HG03432 (cell line): ENCODE measurements at regions not wholly inside any gene's neighbourhood (a gene's known extent, or its start where the extent isn't known, plus 50 kb on each side); places are given as distances from the start of the nearest gene placed in this dataset.
"Not testable (repeated sequence)": the region's sequence is repeated elsewhere in the genome, so short reads cannot be mapped to it uniquely, and the experiment has no call there.

Source experiments
- ATAC-seq: cut with Tn5 transposase; IDR thresholded peaks from one replicate; pipeline ENCODE4 v1.9.1; 2021; ENCODE audit warnings: mild to moderate bottlenecking, moderate library complexity; ENCODE audit not compliant: unreplicated experiment

DNA sequence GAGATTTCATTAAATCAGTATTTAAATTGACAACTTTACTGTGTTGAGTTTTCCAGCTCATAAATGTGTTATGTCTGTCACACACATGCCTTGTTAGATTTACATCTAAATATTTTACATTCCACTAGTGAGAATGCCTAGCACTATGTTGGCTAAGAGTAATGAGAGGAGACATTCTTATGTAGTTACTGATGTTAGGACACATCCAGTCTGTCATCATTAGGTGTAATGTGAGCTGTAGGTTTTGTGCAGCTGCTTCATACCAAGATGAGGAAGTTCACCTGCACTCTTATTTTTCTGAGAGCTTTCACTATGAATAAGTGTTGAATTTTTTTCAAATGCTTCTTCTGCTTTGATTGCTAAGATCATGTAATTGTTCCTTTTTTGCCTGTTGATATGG is 218.0 kb upstream of the IGFBP3 start:
- ATAC-seq = peak; percentile 91

DNA sequence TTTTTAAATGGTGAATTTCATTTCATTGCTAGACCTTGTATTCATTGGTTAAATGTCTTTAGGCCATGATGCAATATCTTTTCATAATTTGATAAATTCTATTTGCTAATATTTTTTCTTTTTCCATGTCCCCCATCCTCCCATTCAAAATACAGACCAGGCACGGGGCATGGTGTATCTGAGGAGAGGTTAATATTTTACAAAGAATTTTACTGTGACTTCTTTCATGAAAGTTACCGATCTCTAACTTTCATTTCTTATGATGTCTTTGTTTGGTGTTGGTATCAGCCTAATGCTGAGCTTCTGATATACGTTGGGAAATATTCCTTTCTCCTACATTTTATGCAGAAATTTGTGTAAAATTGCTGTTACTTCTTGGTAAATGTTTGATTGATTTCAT is 216.7 kb upstream of the IGFBP3 start:
- no peak for ATAC-seq

DNA sequence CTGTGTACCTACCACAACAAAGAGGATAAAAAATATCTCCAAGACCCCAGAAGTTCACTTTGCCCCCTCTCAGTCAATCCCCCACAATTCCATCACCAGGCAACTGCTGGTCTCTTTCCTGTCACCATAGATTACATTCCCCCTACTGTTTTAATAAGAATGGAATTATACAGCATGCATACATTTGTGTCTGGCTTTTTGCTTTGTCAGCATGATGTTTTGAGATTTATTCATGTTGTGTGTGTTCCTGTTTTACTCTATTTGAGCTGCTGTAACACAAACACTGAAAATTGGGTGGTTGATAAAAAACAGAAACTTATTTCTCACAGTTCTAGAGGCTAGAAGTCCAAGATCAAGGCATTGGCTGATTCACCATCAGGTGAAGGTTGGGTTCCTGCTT is 214.5 kb upstream of the IGFBP3 start:
- no peak for ATAC-seq

DNA sequence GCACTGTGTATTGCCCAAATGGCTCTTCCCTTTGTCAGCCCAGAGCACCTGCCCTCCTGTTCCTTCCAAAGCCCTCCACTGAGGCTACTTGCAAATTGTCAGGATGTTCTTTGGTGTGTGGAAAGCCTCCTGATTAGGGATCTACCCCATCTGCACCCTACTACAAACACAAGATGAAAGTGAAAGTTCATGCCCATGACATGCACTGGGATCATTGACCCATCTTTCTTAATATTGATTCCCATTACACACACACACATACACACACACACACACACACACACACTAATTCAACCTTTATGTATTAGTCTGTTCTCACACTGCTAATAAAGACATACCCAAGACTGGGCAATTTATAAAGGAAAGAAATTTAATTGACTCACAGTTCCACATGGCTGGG is 213.7 kb upstream of the IGFBP3 start:
- ATAC-seq = no peak

DNA sequence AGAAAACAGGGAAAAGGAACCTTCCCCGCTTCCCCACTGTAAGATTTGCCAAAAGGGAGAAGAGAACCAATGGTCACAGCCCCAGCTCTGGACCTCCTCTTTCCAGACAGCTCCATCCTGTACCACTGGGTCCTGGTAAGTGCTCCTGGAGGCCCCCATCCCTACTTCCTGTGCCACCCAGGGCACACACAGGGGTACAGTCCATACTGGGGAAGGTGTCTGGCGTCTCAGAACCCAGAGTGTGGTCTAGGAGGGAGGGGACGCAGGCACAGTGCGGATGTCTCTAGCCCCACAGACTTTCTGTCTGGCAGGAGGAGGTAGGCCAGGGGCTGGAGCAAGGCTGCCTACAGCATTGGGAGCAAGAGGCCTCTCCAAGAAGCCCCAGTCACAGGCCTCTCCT is 213.3 kb upstream of the IGFBP3 start:
- ATAC-seq = no peak

DNA sequence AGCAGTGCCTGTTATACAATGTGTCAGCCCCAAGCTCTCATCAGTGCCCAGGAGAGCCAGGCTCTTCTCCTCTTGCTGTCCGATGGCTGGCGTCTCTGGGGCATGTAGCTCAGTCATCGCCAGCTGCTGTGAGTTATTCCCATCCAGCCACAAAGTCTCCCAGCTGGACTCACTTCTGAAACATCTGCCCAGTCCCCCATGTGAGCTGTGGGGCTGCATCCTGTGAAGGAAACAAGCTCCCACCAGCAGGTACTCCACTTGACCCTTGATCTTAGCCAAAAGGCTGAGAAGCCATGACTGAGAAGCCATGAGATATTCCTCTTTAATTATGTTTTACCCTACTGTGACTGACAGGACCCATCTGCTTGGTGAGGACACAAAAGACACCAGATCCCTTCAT is 212.7 kb upstream of the IGFBP3 start:
- ATAC-seq = no peak

DNA sequence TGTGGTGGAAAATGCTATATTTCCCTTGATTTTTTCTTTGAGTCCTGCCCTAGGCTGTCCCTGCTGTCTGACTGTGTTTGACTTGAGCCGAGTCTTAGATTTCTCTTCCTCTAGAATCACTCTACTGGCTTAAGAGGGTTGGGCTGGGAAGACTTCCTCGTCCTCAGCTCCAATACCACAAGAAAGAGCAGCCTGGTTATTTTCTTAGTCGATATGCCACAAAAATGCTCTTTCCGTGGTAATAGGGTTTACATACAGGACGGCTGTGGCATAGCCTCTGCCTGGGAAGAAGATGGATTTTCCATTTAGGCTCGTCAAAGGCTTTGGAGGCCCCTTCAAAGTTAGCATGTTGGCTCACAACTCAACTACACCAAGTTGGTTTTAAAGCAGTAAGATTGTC is 212.0 kb upstream of the IGFBP3 start:
- ATAC-seq = no peak

DNA sequence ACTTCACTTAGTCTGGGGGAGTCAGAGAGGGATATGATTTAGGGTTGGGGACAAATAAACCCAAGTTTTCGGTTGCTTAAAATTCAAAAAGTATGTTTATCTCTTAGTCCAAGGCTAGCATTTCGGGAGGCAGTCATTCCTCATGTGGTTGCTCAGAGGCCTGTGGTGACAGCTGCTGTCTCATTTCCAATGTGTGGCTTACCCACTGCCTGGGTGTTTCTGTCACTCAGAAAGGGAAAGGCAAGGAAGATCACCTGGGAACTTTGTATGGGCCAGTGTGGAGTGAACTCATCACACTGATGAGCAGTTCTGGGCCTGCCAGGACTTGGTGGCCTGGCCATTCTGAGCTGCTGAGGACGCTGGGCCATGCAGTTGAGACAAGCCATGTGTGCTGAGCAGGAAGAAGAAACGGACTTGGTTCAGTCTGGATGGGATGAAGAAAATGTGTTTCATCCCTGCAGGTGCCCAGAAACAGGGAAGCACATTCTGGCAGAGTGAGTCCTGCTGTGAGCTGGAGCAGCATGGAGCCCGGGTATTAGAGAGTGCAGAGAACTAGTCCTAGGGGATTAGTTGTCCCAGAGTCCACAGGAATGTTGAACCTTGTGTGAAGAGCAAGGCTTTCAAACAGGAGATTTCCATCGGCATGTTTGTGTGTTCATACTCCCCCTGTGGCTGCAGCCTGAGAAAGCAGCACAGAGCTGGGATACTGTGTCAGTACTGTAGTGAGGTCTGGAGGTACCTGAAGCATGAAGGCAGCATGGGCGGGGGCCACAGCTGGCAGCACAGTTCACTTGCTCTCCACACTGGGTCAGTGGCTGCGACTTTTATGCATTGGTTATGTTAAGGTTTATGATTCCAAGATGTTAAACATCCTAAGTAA is 211.1 kb upstream of the IGFBP3 start:
- no peak for ATAC-seq

DNA sequence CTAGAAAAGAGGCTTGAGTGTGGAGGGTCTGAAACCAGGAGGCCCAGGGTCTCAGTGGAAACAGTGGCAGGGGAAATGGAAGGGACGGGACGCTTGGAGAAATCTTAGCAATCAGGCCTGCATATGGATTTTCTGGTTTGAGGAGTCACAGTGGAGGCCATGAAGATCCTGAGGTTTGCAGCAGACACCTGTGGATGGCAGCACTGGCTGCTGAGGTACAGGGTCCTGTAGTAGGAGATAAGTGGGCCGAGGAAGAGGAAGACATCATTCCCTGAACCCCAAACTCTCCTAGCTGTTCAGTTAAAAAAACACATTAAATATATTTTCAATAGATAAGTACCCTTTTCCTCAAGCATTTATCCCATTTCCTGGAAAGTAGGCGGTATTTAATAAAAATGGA is 208.8 kb upstream of the IGFBP3 start:
- no peak for ATAC-seq

DNA sequence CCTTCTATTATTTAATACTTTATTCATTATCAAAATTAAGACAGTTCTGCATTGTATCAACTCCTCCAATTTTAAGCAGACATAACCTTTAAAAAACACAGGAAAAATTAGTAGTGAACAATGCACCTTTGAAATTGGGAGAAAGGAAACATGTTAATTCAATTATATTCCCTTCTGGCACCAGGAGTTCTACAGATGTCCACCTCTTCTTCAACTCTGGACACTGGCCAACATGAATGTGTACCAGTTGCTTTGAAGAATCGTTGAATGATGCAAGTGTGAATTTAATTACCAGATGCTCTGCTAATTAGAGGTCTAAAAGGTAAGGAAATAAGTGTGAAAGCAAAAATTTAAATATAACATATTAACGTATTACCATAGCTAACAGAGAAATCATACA is 206.7 kb upstream of the IGFBP3 start:
- ATAC-seq = no peak

DNA sequence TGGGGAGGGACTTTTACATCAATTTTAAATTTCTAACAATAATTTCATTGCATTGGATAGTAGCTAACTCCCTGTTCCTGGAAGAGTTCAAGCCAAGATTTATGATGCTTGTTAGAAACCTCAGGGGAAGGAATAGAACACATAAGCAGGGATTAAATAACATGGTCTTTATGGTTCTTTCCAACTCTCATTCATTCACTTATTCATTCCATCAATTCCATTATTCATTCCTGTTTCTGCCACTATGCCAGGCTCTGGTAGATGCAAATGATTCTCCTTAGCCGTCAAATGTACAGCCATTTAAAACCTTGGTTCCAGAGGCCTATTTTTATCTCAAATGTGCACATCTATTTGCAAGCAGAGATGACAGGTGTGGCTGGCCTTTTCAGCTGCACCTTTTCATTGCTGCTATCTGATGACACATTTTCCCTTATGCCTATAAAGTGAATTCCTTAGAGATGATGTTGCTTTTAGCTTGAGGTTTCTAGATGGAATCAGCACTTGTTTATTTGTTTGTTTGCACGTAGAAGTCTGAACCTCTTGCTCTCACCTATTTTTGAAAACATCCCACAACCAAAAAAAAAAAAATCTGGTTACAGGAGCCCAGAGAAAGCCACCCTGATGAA is 205.7 kb upstream of the IGFBP3 start:
- ATAC-seq = no peak

DNA sequence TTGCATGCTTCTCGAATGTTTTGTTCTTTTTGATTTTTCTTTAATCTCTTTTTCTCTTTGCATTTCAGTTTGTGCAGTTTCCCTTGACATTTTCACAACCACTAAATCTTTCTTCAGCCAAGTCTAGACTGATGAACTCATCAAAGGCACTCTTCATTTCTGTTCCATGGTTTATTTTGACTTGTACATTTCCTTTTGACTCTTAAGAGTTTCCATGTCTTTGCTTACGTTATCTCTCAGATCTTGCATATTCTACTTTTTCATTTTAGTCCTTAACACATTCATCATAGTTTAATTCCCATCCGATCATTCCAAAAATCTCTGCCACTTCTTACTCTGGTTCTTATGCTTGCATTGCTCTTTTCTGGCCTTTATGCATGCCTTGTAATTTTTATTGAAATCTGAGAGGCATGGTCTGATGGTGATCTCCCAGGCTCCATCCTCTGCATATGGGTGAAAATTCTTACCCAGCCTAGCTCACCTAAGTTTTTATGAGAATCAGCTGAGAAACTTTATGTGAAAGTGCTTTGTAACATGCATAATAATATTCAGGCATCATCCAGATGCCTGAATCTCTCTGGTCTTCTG is 202.8 kb upstream of the IGFBP3 start:
- ATAC-seq = no peak

DNA sequence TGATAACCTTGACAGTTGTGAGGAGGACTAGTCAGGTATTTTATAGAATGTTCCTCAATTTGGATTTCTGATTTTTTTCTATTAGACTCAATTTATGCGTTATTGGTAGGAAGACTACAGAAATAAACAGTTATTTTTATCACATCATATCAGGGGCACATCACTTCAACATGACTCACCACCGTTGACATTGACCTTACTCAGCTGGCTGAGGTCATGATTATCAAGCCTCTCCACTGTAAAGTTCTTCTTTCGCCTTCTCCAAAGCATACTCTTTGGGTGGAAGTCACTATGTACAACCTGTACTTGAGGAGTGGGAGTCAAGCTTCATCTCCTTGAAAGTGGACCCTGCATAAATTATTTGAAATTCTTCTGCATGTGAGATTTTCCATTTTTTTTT is 194.3 kb upstream of the IGFBP3 start:
- ATAC-seq = no peak

DNA sequence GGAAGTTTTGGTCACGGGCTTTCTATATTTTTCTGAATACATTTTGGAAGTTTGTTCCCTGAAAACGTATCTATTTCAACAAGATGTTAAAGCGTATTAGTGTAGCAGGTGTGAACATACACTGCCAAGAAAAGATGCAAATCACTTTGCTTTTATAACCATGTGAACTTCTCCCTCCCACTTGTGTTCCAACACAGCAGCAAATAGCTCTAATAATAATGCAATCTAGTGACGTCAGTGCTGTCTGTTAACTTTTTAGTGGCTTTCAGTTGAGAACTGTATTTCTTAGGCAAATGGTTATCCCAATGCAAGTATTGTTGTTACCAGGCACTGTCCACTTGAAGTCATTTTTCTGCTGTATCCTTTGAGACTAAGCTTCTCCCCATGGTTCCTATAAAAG is 188.4 kb upstream of the IGFBP3 start:
- no peak for ATAC-seq

DNA sequence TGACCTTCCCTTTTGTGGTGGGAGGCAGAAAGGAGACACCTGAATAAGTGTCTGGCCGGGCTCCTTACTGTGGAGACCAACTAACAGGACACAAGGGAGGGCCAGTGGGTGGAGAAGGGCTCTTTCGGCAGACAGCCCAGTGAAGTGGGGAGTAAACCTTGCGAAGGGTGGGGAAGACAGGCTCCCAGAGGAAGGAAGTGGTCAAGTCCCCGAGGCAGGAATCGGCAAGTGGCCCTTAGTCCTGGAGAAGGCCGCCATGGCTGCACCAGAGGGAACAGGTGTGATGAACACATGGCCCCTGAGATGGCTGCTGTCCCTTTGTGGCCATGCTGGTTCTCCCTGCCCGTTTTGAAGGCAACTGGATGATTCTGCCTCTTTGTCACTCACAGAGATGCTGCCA is 187.2 kb upstream of the IGFBP3 start:
- ATAC-seq = no peak

DNA sequence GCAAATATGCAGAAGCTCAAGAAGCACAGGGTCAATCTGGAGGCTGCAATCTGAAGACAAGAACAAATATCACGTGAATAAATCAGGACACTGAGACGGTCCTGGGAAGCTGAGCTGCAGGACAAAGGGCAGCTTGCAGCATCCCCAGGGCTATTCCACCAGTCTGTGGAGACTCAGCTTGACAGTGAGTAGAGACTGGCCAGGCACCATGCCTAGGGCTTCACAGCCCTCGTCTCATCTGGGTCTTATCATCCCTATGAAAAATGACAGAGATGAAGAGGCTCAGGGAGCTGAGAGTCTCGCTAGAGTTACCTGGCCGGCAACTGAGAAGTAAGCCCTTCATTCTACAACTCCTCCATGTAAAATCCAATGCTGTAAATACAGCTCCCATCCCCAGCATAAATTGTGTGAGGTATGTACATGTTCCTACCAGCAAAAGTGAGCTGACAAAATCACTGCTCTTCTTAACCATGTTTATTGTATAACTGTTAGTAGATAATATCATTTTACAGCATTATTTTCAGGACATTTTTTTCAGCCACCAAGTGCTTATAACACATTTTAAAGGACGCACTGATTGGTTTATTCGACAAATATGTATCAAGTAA is 186.6 kb upstream of the IGFBP3 start:
- ATAC-seq = no peak

DNA sequence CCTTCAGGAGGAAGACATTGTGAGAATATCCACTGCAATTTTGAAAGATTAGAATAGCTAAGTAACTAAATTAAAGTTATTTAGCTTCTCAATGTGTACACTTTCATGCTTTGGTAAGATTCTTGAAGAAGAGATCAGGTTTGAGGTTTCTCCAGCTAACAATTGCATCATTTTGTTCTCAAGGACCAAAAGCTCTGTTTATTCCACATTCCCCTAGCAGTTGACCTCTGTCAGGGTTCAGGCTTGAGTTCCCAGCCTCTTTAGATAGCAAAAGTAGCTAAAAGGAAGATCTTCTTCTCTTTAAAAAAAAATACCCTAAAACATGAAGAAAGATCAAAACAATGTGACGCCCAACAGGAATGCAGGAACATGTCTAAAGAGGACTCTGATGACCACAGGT is 179.4 kb upstream of the IGFBP3 start:
- ATAC-seq = no peak

DNA sequence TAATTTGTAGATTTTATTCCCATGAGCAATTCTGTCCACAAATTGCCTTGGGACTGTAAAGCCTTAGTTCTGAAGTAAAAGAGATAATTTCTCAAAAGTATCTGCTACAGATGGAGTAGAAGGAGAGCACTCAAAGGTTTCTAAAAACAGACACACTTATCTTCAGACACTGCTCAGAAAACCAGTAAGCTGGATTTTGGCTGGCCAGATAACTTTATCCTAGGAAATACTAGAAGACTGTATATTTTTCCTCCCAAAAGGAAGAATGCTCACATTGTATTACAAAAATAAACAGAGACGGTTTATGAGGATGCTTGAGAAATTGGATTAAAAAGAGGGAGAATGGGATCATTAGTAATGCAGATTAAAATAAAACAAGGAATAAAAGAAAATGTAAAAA is 178.0 kb upstream of the IGFBP3 start:
- ATAC-seq = no peak

DNA sequence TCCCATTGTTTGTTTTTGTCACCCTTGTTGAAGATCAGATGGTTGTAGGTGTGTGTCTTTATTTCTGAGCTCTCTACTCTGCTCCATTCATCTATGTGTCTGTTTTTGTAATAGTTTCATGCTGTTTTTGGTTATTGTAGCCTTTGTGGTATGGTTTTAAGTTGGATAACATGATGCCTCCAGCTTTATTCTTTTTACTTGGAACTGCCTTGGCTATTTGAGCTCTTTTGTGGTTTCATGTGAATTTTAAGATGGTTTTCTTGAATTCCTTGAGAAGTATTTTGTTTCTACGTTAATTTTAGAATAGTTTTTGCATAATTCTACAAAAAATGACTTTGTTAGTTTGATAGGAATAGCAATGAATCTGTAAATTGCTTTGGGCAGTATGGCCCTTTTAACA is 170.0 kb upstream of the IGFBP3 start:
- ATAC-seq = no peak

DNA sequence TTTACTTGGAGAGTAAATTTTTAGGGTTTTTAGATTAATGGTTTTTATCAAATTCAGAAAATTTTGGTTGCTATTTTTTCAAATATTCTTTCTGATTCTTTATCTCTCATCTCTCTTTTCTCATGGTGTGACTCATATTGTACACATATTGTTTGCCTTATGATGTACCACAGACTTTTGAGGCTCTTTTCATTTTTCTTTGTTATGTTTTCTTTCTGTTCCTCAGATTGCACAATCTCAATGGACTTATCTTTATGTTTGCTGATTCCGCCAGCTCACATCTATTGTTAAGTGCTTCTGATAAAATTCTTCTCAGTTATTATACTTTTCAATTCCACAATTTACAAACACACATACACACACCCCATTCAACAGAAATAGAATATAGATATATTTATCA is 168.2 kb upstream of the IGFBP3 start:
- no peak for ATAC-seq

DNA sequence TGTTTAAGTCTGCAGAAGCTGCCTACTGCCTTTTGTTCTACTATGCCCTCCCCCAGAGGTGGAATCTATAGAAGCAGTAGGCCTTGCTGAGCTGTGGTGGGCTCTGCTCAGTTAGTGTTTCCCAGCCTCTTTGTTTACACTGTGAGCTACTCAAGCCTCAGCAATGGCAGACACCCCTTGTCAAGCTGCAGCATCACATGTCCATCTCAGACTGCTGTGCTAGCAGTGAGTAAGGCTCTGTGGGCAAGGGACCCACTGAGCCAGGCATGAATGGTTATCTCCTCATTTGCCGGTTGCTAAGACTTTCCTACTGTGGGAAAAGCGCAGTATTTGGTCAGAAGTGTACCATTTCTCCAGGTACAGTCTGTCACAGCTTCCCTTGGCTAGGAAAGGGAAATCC is 167.4 kb upstream of the IGFBP3 start:
- ATAC-seq = not testable (repeated sequence)

DNA sequence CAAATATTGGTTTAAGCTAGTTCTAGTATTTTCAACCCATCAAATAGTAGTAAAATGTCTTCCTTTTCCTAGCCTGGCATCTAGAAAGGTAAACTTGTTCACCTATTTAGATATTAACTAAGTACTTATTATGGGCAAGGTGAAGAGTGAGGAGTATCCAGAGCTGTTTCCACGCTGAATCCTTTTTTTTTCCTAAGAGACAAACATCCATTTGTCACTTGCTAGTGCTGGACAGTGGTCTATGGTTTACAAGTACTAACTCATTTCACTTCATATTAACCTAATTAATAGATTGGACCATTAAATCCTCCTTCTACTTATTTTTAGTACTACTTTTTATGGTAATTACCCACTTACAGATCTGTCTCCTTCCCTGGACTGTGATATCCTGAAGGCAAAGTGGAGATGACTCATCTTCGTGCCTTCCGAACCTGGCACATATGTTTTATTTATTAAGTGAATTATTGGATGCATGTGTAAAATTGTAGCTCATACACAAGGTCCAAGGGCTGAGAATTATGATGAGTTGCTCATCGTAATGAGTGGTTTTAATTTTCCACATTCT is 159.6 kb upstream of the IGFBP3 start:
- ATAC-seq = no peak
